ENCODE measurements at regions not wholly inside any gene's neighbourhood (a gene's known extent, or its start where the extent isn't known, plus 50 kb on each side); places are given as distances from the start of the nearest gene placed in this dataset.

- H3K4me3 ChIP-seq (ENCODE audit: low read length) = no peak overlapping the region
- no peaks in the 10 kb centered on the region for H3K79me2 ChIP-seq (ENCODE audit: low read length)
- H3K4me2 ChIP-seq (ENCODE audit: low read length) = no peak overlapping the region
- no peak for TF ChIP-seq EZH2phosphoT487 (IDR thresholded peaks at IDR 0.05; ENCODE audit: low read depth)
- TF ChIP-seq, protein P1, sequence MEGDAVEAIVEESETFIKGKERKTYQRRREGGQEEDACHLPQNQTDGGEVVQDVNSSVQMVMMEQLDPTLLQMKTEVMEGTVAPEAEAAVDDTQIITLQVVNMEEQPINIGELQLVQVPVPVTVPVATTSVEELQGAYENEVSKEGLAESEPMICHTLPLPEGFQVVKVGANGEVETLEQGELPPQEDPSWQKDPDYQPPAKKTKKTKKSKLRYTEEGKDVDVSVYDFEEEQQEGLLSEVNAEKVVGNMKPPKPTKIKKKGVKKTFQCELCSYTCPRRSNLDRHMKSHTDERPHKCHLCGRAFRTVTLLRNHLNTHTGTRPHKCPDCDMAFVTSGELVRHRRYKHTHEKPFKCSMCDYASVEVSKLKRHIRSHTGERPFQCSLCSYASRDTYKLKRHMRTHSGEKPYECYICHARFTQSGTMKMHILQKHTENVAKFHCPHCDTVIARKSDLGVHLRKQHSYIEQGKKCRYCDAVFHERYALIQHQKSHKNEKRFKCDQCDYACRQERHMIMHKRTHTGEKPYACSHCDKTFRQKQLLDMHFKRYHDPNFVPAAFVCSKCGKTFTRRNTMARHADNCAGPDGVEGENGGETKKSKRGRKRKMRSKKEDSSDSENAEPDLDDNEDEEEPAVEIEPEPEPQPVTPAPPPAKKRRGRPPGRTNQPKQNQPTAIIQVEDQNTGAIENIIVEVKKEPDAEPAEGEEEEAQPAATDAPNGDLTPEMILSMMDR (IDR thresholded peaks at IDR 0.05; ENCODE audit: low read depth, low read length) = no peak
- H3K4me1 ChIP-seq (ENCODE audit: low read length) = no peaks in the 10 kb centered on the region
- no peak overlapping the region for H2AFZ ChIP-seq (ENCODE audit: low read depth, low read length)
- H3K27ac ChIP-seq (ENCODE audit: low read length) = no peak overlapping the region
- no peaks in the 10 kb centered on the region for H3K36me3 ChIP-seq (replicated peaks; ENCODE audit: low read depth, low read length)
- H3K9me3 ChIP-seq (ENCODE audit: insufficient read depth, low read length) = no peaks in the 10 kb centered on the region
- no peaks in the 10 kb centered on the region for H4K20me1 ChIP-seq (ENCODE audit: insufficient read depth, low read length)
- H3K9ac ChIP-seq (ENCODE audit: low read length) = no peak overlapping the region
- no peaks in the 10 kb centered on the region for H3K27me3 ChIP-seq (ENCODE audit: low read depth, low read length)
Measured at GRCh38 chr10:58930500-58930899, 245.9 kb upstream of the PHYHIPL start.

DNA sequence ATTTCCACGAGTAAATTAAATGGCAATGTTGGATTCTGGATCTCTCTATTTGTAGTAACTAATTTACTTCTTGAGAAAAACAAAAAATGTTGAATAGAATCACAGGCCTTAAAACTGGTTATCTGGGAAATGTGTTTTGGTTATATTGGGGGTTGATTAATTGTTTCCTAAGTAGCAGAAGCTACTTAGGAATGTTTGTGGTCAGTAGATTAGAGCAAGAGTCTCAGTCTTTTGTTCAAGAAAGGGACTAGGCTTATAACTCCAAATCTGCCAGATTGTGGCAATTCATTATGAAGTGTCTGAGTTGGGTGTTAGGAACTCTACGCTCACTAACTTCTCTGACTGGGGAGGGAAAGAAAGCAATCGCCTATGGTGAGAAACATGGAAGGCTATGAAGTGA, 244.3 kb upstream of the PHYHIPL start:
- Histone ChIP-seq H3K4me1 (ENCODE audit: low read length) (no peaks in the 10 kb centered on the region), H3K36me3 (replicated peaks; ENCODE audit: low read depth, low read length) (no peaks in the 10 kb centered on the region), H3K4me2 (ENCODE audit: low read length) (no peak overlapping the region), H3K27me3 (ENCODE audit: low read depth, low read length) (no peaks in the 10 kb centered on the region), H2AFZ (ENCODE audit: low read depth, low read length) (no peak overlapping the region), H3K9me3 (ENCODE audit: insufficient read depth, low read length) (no peaks in the 10 kb centered on the region), H3K27ac (ENCODE audit: low read length) (no peak overlapping the region), H3K4me3 (ENCODE audit: low read length) (no peak overlapping the region), H3K79me2 (ENCODE audit: low read length) (no peaks in the 10 kb centered on the region), H4K20me1 (ENCODE audit: insufficient read depth, low read length) (no peaks in the 10 kb centered on the region), H3K9ac (ENCODE audit: low read length) (no peak overlapping the region)
- TF ChIP-seq, protein P1 (IDR thresholded peaks at IDR 0.05; ENCODE audit: low read depth, low read length) = no peak

DNA sequence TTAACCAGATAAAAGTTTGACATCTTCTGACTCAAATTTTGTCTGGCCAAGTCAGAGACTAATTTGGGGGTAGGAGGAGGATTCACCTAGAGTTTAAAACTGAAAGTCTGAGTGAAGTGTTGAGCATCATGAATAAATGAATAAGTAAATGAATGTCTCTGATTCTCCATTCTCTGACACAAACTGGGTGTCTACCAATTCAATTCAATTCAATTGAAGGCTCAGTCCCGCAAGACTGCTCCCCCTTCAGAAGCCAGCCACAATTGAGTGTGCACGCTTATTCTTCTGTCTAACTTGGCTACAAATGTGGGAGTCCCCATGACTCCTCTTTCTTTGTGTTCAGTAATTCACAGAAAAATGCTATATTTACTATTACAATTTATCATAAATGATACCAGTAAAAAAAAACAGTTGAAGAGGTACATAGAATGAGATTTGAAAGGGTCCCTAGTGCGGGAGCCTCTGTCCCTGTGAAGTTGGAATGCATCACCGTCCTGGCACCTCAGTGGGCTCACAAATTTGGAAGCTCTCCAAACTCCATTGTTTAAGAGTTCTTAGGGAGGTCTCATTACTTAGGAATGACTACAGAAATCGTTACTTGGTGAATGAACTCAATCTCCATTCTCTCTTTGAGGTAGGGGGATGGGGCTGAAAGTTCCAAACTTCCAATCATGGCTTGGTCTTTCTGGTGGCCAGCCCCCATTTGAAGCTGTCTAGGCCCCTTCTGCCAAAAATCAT, 243.7 kb upstream of the PHYHIPL start:
- Histone ChIP-seq H3K9ac (ENCODE audit: low read length) (no peak overlapping the region), H3K36me3 (replicated peaks; ENCODE audit: low read depth, low read length) (no peaks in the 10 kb centered on the region), H3K27me3 (ENCODE audit: low read depth, low read length) (no peaks in the 10 kb centered on the region), H3K27ac (ENCODE audit: low read length) (no peak overlapping the region), H4K20me1 (ENCODE audit: insufficient read depth, low read length) (no peaks in the 10 kb centered on the region), H3K79me2 (ENCODE audit: low read length) (no peaks in the 10 kb centered on the region), H3K9me3 (ENCODE audit: insufficient read depth, low read length) (no peaks in the 10 kb centered on the region), H3K4me3 (ENCODE audit: low read length) (no peak overlapping the region), H3K4me1 (ENCODE audit: low read length) (no peaks in the 10 kb centered on the region), H3K4me2 (ENCODE audit: low read length) (no peak overlapping the region), H2AFZ (ENCODE audit: low read depth, low read length) (no peak overlapping the region)
- TF ChIP-seq, protein P1 (IDR thresholded peaks at IDR 0.05; ENCODE audit: low read depth, low read length) = no peak
- TF ChIP-seq EZH2phosphoT487 (IDR thresholded peaks at IDR 0.05; ENCODE audit: low read depth) = no peak

- Histone ChIP-seq H3K4me1 (ENCODE audit: low read length) (no peaks in the 10 kb centered on the region), H2AFZ (ENCODE audit: low read depth, low read length) (no peak overlapping the region), H4K20me1 (ENCODE audit: insufficient read depth, low read length) (no peaks in the 10 kb centered on the region), H3K9ac (ENCODE audit: low read length) (no peak overlapping the region), H3K4me2 (ENCODE audit: low read length) (no peak overlapping the region), H3K27ac (ENCODE audit: low read length) (no peak overlapping the region), H3K79me2 (ENCODE audit: low read length) (no peaks in the 10 kb centered on the region), H3K36me3 (replicated peaks; ENCODE audit: low read depth, low read length) (no peaks in the 10 kb centered on the region), H3K9me3 (ENCODE audit: insufficient read depth, low read length) (no peaks in the 10 kb centered on the region), H3K27me3 (ENCODE audit: low read depth, low read length) (no peaks in the 10 kb centered on the region), H3K4me3 (ENCODE audit: low read length) (no peak overlapping the region)
- no peak for TF ChIP-seq EZH2phosphoT487 (IDR thresholded peaks at IDR 0.05; ENCODE audit: low read depth)
- TF ChIP-seq, protein P1 (IDR thresholded peaks at IDR 0.05; ENCODE audit: low read depth, low read length) = no peak
Measured at GRCh38 chr10:58936364-58936763, 240.1 kb upstream of the PHYHIPL start.

Measured in OCI-LY3 (cell line).